ENCODE measurements at regions not wholly inside any gene's neighbourhood (a gene's known extent, or its start where the extent isn't known, plus 50 kb on each side); places are given as distances from the start of the nearest gene placed in this dataset.

GRCh38 chr9:102844716-102845115 lies 150.4 kb upstream of the CYLC2 start (continued):
- TF ChIP-seq CHD7 (IDR thresholded peaks at IDR 0.05; ENCODE audit: insufficient replicate concordance, low read length) (no peak), MAX (IDR thresholded peaks at IDR 0.05) (no peak), HDAC2 (IDR thresholded peaks at IDR 0.05; ENCODE audit: borderline replicate concordance in 1 of 2, low read depth in 2 of 2, low read length in 2 of 2) (no peak)

Data from H1 (cell line).